GM21423 (cell line): ENCODE measurements at regions not wholly inside any gene's neighbourhood (a gene's known extent, or its start where the extent isn't known, plus 50 kb on each side); places are given as distances from the start of the nearest gene placed in this dataset.

Experiments used
- ATAC-seq: cut with Tn5 transposase; IDR thresholded peaks from one replicate; pipeline ENCODE4 v1.9.1; 2021; ENCODE audit warnings: mild to moderate bottlenecking, moderate library complexity; ENCODE audit not compliant: unreplicated experiment

GRCh38 chr11:111148953-111149352, 96.6 kb upstream of the POU2AF2 start:
- no peak for ATAC-seq

GRCh38 chr11:111148121-111148520, 97.4 kb upstream of the POU2AF2 start:
- ATAC-seq = no peak

GRCh38 chr11:111137846-111138245, 107.7 kb upstream of the POU2AF2 start:
- no peak for ATAC-seq

GRCh38 chr11:111135778-111136570, 109.6 kb upstream of the POU2AF2 start:
- ATAC-seq = no peak

- no peak for ATAC-seq
Observed at GRCh38 chr11:111135101-111135500, 110.4 kb upstream of the POU2AF2 start.

GRCh38 chr11:111128076-111128870, 117.3 kb upstream of the POU2AF2 start:
- no peak for ATAC-seq

GRCh38 chr11:111124724-111125123, 120.8 kb upstream of the POU2AF2 start:
- no peak for ATAC-seq

GRCh38 chr11:111123463-111124398, 121.8 kb upstream of the POU2AF2 start:
- ATAC-seq = no peak

- ATAC-seq = no peak
Observed at GRCh38 chr11:111120696-111121302, 124.7 kb upstream of the POU2AF2 start.

- no peak for ATAC-seq
Observed at GRCh38 chr11:111120161-111120560, 125.4 kb upstream of the POU2AF2 start.

- ATAC-seq = no peak
Observed at GRCh38 chr11:111119751-111120150, 125.8 kb upstream of the POU2AF2 start.

- ATAC-seq = no peak
Observed at GRCh38 chr11:111115890-111116289, 129.6 kb upstream of the POU2AF2 start.

GRCh38 chr11:111114091-111114490, 131.4 kb upstream of the POU2AF2 start:
- ATAC-seq = no peak

GRCh38 chr11:111112614-111113013, 132.9 kb upstream of the POU2AF2 start:
- no peak for ATAC-seq

GRCh38 chr11:111107501-111107900, 138.0 kb upstream of the POU2AF2 start:
- ATAC-seq = no peak

- no peak for ATAC-seq
Observed at GRCh38 chr11:111106641-111107040, 138.9 kb upstream of the POU2AF2 start.

GRCh38 chr11:111105566-111105965, 140.0 kb upstream of the POU2AF2 start:
- ATAC-seq = no peak

- ATAC-seq = no peak
Observed at GRCh38 chr11:111104185-111104584, 141.3 kb upstream of the POU2AF2 start.

- no peak for ATAC-seq
Observed at GRCh38 chr11:111101881-111102280, 143.6 kb upstream of the POU2AF2 start.

- no peak for ATAC-seq
Observed at GRCh38 chr11:111099028-111099713, 146.4 kb upstream of the POU2AF2 start.
